Body of pancreas (tissue), 4 donors: ENCODE measurements at regions not wholly inside any gene's neighbourhood (a gene's known extent, or its start where the extent isn't known, plus 50 kb on each side); places are given as distances from the start of the nearest gene placed in this dataset.

Experiments used
- CTCF ChIP-seq, 7 experiments: fragments of 450-650 bp in 4 of 7; fragments of 200-600 bp in 3 of 7; sonication (generic) in 3 of 7; IDR thresholded peaks; one replicate each; pipeline ENCODE4 v1.5.1; 2016 to 2019; ENCODE audit warnings: antibody characterized with exemption in 7 of 7
- POLR2A ChIP-seq, 3 donors: fragments of 450-650 bp; IDR thresholded peaks; one replicate each; pipeline ENCODE4 v1.6.1; 2016; ENCODE audit warnings: antibody characterized with exemption in 3 of 3, mild to moderate bottlenecking in 2 of 3

GRCh38 chr7:106794276-106795083 is 70.6 kb upstream of the PIK3CG start:
- no peak for TF ChIP-seq CTCF (IDR thresholded peaks at IDR 0.05)
- no peak for TF ChIP-seq POLR2A (IDR thresholded peaks at IDR 0.05)
